ENCODE measurements at regions not wholly inside any gene's neighbourhood (a gene's known extent, or its start where the extent isn't known, plus 50 kb on each side); places are given as distances from the start of the nearest gene placed in this dataset.

DNA sequence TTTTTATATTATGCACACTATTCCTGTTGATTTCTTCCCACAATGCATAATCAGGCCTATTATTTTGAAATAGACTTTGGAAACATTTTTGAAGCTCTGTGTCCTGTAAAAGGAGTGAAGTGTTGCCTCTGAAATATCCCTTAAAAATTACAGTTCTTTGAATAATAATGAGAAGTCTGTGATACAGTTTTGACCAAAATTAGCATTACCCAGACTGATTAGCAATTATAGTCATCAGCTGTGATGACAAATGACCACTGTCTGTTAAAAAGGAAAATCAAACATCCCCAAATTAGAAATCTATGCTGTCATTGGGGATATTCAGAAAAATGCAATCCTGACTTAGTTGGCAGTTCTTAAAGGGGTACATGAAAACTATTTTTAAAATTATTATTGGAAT is 63.7 kb downstream of the PTGS2 start:
- TF ChIP-seq, protein P1, sequence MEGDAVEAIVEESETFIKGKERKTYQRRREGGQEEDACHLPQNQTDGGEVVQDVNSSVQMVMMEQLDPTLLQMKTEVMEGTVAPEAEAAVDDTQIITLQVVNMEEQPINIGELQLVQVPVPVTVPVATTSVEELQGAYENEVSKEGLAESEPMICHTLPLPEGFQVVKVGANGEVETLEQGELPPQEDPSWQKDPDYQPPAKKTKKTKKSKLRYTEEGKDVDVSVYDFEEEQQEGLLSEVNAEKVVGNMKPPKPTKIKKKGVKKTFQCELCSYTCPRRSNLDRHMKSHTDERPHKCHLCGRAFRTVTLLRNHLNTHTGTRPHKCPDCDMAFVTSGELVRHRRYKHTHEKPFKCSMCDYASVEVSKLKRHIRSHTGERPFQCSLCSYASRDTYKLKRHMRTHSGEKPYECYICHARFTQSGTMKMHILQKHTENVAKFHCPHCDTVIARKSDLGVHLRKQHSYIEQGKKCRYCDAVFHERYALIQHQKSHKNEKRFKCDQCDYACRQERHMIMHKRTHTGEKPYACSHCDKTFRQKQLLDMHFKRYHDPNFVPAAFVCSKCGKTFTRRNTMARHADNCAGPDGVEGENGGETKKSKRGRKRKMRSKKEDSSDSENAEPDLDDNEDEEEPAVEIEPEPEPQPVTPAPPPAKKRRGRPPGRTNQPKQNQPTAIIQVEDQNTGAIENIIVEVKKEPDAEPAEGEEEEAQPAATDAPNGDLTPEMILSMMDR (IDR thresholded peaks at IDR 0.05; ENCODE audit: extremely low read depth in 1 of 2, insufficient read depth in 1 of 2, low read depth in 1 of 2, low read length in 2 of 2) = no peak
- TF ChIP-seq EZH2 (IDR thresholded peaks at IDR 0.05; ENCODE audit: borderline replicate concordance, low read depth, low read length, severe bottlenecking) (no peak), POLR2AphosphoS5 (IDR thresholded peaks at IDR 0.05; ENCODE audit: insufficient read depth, low read depth, low read length) (no peak)
- TF ChIP-seq, protein P2, sequence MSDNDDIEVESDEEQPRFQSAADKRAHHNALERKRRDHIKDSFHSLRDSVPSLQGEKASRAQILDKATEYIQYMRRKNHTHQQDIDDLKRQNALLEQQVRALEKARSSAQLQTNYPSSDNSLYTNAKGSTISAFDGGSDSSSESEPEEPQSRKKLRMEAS (IDR thresholded peaks at IDR 0.05; ENCODE audit: insufficient read depth, insufficient read length) = no peak
